ENCODE measurements at regions not wholly inside any gene's neighbourhood (a gene's known extent, or its start where the extent isn't known, plus 50 kb on each side); places are given as distances from the start of the nearest gene placed in this dataset.
"Not testable (repeated sequence)": the region's sequence is repeated elsewhere in the genome, so short reads cannot be mapped to it uniquely, and the experiment has no call there.

DNA sequence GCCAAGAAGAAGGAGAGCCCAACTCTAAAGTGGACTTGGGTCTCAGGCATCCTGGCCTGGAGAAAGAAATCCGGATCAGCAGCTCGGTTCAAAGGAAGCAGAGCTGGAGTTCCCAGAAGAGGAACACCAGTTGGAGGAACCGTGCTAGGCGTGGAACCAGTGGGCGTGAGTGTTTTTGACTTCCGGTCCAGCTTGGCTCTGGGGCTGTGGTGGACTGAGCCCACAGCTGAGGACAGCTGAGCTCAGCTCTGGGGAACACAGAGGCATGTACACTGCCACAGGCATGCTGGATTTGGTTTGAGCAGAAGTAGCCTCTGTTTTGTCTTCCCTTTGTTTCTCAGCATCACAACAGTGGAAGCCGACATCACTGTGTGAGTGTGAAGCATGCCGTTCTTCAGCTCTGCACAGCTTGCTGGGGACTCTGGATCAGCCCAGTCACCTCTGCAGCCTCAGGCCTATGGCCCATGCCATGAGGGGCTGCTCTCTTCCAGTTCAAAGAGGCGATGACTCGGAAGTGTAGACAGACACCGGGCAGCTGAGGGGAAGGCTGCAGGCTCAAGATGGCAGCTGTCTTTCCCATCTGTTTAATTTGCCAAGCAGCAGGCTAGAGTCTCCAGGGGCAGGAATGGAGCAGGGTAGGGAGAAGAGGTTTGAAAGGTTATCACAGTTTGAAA is 185.8 kb upstream of the UBE3A start:
- DNase-seq (ENCODE audit: low spot score): no peak

DNA sequence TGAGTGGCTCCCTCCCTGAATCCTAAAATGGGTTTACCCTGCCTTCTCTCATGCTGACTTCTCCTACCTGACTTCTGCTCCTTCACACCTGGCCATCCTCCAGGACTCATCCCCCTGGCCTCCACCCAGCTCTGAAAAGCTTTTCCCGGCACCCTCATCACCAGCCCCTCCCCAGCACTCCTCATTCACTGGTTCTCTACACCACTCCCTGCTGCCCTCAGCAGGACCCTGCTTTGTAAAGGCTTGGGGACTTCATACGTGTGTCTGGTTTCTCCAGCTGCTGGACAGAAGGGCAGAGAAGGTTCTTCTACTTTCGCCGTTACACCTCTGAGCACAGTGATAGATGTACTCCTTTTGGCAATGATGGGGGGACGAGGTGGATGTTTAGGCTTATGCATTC is 184.9 kb upstream of the UBE3A start:
- DNase-seq (ENCODE audit: low spot score): no peak

DNA sequence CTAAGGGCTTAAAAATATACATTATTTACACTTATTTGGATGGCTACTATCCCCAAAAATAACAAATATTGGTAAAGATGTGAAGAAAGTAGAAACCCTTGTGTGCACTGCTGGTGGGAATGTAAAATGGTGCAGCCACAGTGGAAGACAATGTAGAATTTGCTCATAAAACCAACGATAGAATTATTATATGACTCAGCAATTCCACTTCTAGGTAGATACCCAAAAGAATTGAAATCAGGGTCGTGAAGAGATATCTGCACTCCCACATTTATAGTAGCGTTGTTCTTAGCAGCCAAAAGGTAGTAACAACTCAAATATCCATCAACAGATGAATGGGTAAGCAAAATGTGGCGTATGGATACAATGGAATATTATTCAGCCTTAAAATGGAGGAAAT is 181.6 kb upstream of the UBE3A start:
- no peak for DNase-seq (ENCODE audit: low spot score)

DNA sequence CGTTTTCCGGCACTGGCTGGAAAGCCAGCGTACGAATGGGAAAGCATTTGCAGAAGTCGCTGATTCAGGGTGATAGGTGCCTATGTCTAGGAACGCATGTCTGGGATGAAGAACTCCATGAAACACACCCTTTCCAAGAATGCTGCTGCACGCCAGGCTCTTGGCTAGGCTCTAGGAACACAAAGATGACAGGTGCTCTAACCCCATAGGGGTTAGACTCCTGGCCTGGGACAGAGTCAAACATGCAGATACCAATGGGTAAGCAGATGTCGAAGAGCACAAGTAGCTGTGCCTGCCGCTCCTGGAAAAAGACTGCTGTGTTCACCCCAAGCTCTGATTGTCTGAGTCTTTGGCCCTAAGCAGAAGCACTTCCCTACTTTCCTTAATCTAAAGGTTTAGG is 180.9 kb upstream of the UBE3A start:
- no peak for DNase-seq (ENCODE audit: low spot score)

DNA sequence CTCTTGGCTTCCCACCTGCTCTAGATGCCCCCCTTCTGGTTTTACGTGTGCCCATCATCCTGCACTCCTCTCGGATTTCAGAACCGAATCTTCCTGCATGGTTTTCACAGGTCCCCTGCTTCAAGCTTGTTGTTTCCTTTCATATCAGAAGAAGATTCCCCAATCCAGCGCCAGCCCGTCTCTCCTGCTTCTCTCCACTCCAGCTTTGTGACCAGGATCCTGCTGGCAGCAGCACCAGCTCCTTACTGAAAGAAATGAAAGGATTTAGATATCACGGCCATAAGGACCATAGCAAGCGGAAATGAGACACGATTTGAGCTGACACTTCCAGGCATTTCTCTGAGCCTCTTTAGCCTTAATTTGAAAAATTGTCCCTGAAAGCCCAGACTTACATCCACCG is 180.3 kb upstream of the UBE3A start:
- no peak for DNase-seq (ENCODE audit: low spot score)

DNA sequence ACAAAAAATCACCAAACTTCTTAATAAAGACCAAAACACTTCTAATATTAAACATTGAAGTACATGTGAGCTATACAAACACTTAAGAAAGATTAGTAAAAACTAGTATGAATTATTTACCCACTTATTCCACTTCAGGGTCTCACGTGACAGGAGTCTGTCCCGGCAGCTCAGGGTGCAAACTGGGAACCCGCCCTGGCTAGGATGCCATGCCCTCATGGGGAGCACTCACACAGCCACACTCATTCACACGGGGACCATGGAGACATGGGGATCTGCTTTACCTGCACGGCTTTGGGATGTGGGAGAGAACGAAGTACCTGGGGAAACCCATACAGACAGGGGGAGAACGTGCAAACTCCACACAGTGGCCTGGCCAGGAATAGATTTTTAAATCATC is 179.3 kb upstream of the UBE3A start:
- DNase-seq (ENCODE audit: low spot score): no peak

DNA sequence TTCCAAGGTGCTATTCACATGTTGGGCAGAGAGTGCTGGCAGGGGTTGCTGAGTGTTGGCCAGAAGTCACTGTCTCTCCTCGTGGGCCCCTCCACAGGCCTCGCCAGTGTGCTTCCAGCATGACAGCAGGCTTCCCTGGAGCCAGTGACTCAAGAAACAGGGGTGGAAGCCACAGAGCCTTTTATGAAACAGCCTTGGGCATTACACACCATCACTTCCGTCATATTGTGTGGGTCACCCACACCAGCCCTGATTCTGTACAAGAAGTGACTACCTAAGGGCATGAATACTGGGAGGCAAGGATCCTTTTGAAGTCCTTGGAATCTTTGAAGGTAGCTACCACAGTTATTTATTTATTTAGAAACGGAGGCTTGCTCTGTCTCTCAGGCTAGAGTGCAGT is 177.6 kb upstream of the UBE3A start:
- no peak for DNase-seq (ENCODE audit: low spot score)

DNA sequence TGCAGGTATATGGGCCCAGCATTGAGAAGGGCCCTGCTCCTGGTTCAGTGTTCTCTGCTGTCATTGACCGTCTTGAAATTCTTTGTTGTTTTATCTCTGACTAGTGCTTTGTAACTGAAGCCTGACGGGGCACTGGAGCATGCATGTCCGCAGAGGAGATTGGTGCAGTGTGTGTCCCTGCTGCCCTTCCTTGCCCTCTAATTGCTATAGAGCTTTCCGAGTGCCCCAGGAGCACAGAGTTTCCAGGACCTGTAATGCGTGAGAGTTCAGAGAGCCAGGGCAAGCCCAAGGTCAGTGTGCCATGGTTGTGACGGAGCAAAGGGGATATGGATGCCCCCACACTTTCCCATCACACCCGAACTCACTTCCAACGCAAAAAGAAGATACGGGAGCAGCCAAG is 174.3 kb upstream of the UBE3A start:
- no peak for DNase-seq (ENCODE audit: low spot score)

DNA sequence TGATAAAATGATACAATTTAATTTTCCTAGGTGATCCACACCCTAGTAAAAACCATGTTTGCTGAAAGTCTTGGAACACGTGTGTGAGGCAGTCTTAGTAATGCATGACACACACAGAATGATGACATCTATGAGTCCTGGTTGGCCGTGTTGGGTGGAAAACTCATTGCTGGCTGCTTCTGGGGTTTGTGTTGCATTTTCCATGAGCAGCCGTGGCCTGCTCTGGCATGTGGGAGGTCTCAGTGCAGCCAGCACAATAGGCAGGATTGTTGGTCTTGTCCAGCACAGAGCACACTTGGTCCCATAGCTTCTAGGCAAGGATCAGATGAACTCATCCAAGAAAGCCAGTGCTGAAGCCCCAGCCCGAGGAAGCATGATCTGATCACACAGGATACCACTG is 172.8 kb upstream of the UBE3A start:
- DNase-seq (ENCODE audit: low spot score): peak; percentile 67

DNA sequence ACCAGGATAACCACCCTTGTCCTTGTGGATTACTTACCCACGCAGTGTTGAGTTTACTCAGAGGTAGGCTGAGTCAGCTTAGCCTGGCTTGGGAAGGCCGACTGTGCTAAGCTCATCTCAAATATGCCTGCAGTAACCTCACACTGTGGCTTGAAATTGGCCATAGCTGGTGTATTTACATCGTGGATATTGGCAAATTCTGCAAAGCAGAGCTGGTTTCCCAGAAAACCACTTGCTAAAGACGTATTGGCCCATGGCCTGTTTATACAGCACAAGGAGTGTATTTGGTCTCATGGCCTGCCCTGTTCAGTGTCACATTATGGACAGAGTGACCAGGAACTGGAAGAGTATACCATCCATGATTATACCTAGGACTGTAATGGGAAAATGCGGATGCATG is 170.5 kb upstream of the UBE3A start:
- DNase-seq (ENCODE audit: low spot score): no peak

DNA sequence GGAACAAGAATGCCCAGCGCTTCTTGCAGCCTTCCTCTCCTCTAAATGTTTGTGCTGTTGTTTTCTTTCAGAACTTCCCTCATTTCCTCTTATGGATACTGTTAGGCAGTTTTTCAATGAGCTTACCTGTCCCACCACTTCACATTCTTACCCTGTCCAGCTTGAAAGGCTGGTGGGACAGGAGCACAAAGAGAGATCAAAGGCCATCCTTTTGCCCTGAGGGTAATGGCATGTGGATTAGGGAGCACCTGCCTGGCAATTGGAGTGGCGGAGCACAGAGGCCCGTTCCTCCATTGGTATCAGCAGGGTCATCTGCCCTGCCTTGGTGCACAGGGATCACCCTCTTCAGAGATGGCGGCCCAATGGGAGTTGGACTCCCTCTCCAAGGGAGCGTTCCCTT is 170.1 kb upstream of the UBE3A start:
- DNase-seq (ENCODE audit: low spot score): no peak

DNA sequence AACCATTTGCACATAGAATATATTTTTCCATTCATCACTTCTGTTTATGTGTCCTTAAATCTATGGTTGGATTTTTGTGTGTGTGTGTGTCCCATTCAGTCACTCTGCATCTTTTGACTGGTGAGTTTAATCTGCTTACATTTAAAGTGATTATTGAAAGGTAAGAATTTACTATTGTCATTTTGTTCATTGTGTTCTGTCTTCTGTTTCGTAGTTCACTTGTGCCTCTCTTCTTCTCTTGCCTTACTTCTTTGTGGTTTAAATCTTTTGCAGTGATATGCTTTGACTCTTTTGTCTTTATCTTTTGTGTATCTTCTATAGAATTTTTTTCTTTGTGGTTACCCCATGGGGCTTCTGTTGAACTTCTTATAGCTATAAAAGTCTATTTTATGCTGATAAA is 166.3 kb upstream of the UBE3A start:
- DNase-seq (ENCODE audit: low spot score): no peak

DNA sequence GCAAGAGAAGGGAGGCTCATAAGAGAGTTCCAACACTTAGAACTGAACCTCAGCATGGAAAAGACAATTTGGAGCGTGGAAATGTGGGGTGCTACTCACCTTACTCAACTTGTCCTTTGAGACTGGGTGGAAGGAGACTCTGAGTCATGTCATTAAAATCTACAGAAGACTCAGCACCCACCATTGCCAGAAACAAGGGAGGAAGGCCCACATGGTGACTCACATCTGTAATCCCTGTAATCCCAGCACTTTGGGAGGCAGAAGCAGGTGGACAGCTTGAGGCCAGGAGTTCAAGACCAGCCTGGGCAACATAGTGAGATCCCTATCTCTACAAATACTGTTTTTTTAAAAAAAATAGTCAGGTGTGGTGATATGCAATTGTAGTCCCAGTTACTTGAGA is 161.9 kb upstream of the UBE3A start:
- DNase-seq (ENCODE audit: low spot score): no peak

DNA sequence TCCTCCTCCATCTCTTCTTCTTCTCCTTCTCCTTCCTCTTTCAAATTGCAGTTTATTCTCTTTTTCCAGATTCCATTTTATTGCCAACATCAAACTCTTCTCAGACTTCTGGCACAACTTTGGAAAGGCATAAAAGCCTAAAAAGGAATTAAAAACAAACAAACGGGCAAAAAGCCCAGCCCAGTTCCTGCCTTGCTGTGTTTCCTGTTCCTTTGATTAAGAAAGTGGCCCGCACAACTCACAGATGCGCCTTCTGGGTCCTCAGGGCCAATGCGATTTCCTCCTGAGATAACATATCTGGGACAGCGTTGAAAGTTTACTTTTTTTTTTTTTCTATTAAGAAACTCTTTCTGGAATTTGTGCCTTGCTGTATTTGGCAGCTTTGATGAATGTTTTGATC is 158.7 kb upstream of the UBE3A start:
- no peak for DNase-seq (ENCODE audit: low spot score)

DNA sequence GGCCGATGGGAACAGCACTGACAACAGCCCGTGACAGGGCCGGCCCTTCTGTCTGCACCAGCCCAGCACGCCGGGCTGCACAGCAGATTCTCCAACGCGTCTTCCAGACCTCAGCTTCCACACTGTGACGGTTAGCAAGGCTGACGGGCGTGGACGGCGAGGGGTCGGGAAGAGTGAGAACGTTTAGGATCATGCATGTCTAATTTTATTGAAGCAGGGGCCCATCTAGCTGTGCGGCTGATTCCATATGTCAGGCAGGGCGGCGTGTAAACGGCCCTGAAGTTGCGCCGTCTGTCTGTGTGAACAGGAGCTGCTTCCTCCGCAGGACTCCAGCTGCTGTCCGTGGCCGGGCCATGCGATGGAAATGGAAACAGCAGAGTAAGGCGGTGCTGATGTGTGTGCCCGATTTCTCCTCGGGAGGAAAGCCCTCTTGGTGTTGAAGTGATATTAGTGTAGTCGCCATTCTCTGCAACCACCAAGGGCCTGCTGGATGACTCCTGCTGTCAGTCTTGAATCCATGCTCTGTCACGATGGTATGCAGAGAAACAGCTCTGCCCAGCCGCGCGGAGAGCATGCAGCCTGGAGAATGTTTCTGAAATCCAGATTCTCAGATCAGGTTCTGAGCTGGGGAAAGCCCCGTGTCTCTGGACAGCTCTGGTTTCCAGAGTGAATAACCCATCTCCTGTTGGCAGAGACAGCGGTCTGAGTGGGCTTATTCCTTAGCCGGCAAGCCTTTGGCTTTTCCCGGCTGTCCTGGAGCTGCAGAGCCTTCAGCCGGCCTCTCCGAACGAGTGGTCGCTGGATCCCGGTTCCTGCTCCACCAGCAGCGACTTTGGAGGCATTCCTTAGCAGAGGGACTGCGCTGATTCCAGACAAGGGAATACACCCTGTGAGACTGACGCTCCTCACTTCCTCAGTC is 158.1 kb upstream of the UBE3A start:
- no peak for DNase-seq (ENCODE audit: low spot score)

DNA sequence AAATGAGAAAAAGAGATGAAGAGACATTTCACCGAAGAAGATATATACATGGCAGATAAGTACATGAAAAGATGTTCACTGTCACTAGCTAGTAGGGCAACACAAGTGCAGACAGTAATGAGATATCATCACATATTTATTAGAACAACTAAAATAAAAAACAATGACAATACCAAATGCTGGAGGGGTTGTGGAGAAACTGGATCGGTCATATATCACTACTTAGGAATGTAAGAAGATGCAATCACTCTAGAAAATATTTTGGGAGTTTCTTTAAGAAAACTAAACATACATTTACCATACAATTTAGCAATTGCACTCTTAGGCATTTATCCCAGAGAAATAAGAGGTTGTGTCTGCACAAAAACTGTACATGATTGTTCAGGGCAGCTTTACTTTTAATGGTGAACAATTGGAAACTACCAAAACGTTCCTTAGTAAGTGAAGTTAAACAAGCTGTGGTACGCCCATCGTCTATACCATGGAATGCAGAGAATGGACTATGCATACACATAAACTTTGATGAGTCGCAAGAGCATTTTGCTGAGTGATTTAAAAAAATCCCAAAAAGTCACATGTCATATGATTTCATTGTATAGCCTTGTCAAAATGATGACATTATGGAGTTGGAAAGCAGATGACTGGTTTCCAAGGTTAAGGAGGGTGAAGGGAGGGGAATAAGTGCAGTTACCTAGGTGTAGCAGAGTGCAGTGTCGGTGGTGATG is 149.0 kb upstream of the UBE3A start:
- DNase-seq (ENCODE audit: low spot score): no peak

DNA sequence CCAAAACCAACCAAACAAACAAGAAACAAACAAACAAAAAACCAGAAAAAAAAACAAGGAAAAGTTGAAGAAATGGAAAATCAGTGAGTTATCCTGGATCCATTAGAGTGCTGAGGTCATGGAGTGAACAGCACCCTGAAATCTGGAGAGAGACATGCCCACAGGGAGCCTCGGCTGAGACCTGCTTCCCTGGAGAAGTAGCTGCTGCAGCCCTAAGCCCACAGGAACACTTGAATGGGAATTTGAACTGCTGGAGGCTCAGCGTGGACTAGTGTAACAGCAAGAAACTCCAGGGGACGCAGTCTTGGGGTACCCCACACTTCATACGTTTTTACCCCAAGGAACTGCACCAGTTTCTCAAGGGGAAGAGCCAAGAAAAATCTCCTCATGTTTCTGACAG is 144.1 kb upstream of the UBE3A start:
- no peak for DNase-seq (ENCODE audit: low spot score)

DNA sequence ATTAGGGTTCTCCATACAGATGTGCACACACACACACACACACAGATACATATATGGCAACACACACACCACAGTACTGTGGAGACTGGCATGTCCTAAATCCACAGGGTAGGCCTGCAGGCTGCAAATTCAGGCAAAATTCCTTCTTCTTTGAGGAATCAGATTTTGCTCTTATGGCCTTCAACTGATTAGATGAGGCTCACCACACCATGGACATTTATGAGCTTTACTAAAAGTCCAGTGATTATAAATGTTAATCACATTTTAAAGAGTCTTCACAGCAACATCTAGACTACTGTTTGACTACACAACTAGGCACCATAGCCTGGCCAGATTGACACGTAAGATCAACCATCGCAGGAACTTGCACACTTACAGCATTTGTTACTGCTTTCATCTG is 140.3 kb upstream of the UBE3A start:
- no peak for DNase-seq (ENCODE audit: low spot score)

DNA sequence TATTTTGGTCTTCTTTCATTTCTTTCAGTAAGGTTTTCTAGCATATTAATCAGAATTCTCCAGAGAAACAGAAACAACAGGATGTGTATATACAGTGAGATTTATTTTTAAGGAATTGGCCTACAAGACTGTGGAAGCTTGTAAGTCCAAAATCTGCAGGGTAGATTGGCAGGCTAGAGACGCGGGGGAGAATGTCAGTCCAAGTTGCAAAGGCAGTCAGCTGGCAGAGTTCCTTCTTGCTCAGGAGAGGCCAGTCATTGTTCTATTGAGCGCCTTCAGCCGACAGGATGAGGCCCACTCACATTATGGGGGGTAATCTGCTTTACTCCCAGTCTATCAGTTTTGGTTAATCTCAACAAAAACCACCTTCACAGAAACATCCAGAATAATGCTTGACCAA is 133.4 kb upstream of the UBE3A start:
- no peak for DNase-seq (ENCODE audit: low spot score)

DNA sequence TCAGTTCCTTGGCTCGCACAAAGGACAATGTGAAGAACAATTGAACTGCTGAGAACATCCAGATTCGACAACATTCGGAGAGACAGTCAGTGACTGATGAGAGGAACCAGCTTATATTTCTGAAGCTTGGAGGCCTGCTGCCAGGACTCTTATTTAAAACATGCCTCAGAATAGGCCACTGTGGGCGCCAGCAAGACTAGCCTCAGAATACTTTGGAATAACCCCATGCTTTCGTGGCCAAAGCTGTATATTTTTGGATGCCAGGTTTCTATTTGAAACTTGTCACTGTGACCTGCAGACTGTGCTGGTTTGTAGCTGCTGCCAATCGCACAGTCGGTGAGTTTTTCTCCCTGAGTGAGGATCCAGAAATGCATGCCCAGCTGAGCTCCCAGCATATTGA is 129.9 kb upstream of the UBE3A start:
- DNase-seq (ENCODE audit: low spot score): peak; percentile 55

DNA sequence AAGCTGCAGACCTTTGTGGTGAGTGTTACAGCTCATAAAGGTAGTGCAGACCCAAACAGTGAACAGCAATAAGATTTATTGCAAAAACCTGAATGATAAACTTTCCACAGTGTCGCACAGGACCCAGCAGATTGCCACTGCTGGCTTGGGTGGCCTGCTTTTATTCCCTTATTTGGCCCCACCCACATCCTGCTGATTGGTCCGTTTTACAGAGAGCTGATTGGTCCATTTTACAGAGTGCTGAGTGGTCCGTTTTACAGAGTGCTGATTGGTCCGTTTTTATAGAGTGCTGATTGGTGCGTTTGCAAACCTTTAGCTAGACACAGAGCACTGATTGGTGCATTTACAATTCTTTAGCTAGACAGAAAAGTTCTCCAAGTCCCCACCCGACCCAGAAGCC is 127.7 kb upstream of the UBE3A start:
- not testable (repeated sequence) for DNase-seq (ENCODE audit: low spot score)

DNA sequence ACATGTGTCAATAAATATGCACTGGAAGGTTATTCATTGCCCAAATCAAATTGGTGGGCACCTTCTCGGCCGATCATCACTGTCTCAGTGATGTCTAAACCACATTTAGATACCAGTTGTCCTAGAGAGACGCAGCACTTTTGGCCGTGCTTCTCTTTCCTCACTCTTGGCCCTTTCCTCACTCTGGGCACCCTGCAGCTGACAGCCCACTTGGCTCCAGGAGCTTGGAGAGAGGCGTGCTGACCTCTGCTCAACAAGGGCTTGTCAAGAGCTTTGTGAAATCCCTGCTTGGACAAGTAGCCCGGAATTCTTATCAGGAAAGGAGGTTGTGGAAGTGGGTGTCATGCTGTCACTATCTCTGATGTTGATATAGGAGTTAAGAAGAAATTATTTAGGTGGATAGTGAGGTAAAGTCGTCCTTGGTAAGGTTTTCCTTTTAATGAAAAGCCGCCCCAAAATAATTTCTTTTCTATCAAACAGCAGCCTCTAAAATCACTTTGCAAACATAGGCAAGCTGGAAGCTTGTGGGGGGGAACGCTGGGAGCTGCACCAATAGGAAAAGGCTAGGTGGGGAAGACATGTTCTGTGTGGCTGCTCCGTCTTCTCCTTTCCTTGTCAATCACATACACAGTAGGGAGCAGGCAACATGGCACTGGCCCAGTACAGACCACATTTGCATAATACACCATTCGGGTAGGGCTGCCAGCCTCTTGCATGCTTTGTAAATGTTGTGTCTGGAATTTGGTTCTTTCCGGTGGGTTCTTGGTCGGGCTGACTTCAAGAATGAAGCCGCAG is 126.8 kb upstream of the UBE3A start:
- DNase-seq (ENCODE audit: low spot score): no peak

Measured in Ammon's horn (tissue), 1 donor.